PC-9 (cell line): ENCODE measurements at regions not wholly inside any gene's neighbourhood (a gene's known extent, or its start where the extent isn't known, plus 50 kb on each side); places are given as distances from the start of the nearest gene placed in this dataset.

Experiments
- BruUV-seq: library from RNA; stranded (reverse); fragments of 400-500 nt; replicated peaks from 2 replicates; lab custom pipeline; 2021; lab: Mats Ljungman, UMichigan
- CTCF ChIA-PET: fragments of 300-600 bp; sonication (Branson Sonifier 250); formaldehyde crosslinking; loops from one replicate; lab custom pipeline; 2022; ENCODE audit warnings: antibody characterized with exemption; lab: Charles Lee
- POLR2A ChIA-PET: fragments of 300-600 bp; sonication (Branson Sonifier 250); formaldehyde crosslinking; loops from one replicate; lab custom pipeline; 2022; ENCODE audit warnings: antibody characterized with exemption; ENCODE audit not compliant: unreplicated experiment; lab: Charles Lee
- DNase-seq, 2 experiments: peaks; one replicate each; pipeline versions ENCODE4 v3.0.0 to v3.0.0-alpha.2; 2015 to 2022; ENCODE audit warnings: mixed read lengths in 1 of 2
- H2AFZ ChIP-seq: fragments of 200-600 bp; sonication (generic); 2 replicates; pipeline ENCODE4 v1.8.1; 2017; ENCODE audit warnings: antibody characterized with exemption
- H3F3A ChIP-seq: fragments of 200-600 bp; sonication (generic); 2 replicates; pipeline ENCODE4 v1.8.1; 2017; ENCODE audit warnings: antibody characterized with exemption, mild to moderate bottlenecking, low read depth; ENCODE audit not compliant: insufficient read depth
- H3K27ac ChIP-seq: fragments of 200-600 bp; sonication (generic); 2 replicates; pipeline ENCODE4 v1.6.1; 2016; ENCODE audit warnings: mixed run types
- H3K27me3 ChIP-seq: fragments of 200-600 bp; sonication (generic); 2 replicates; pipeline ENCODE4 v1.6.1; 2016; ENCODE audit warnings: low read depth, mixed run types; ENCODE audit not compliant: insufficient read depth
- H3K36me3 ChIP-seq: fragments of 200-600 bp; sonication (generic); 2 replicates; pipeline ENCODE4 v1.6.1; 2016; ENCODE audit warnings: low read depth, mixed run types
- H3K4me1 ChIP-seq: fragments of 200-600 bp; sonication (generic); replicated peaks from 2 replicates; pipeline ENCODE4 v1.6.1; 2016; ENCODE audit warnings: mixed run types; ENCODE audit not compliant: insufficient read depth
- H3K4me2 ChIP-seq: fragments of 200-600 bp; sonication (generic); 2 replicates; pipeline ENCODE4 v1.6.1; 2017; ENCODE audit warnings: mixed run types
- H3K4me3 ChIP-seq: fragments of 200-600 bp; sonication (generic); 2 replicates; pipeline ENCODE4 v1.6.1; 2016; ENCODE audit warnings: mixed run types
- H3K79me2 ChIP-seq: fragments of 200-600 bp; sonication (generic); 2 replicates; pipeline ENCODE4 v1.6.1; 2017; ENCODE audit warnings: low read depth, mixed run types
- H3K9me2 ChIP-seq: fragments of 200-600 bp; sonication (generic); 2 replicates; pipeline ENCODE4 v1.8.1; 2017; ENCODE audit warnings: mild to moderate bottlenecking; ENCODE audit not compliant: insufficient read depth
- H3K9me3 ChIP-seq: fragments of 200-600 bp; sonication (generic); 2 replicates; pipeline ENCODE4 v1.8.1; 2016; ENCODE audit warnings: low read depth; ENCODE audit not compliant: insufficient read depth
- H4K20me1 ChIP-seq: fragments of 200-600 bp; sonication (generic); 2 replicates; pipeline ENCODE4 v1.8.1; 2017; ENCODE audit not compliant: insufficient read depth
- EZH2 ChIP-seq: fragments of 200-600 bp; sonication (generic); IDR thresholded peaks from 2 replicates; pipeline ENCODE4 v1.8.0; 2017; ENCODE audit warnings: antibody characterized with exemption, low read depth
- intact Hi-C: fragments of 100-400 bp; cut with micrococcal nuclease; formaldehyde crosslinking; loops from one replicate; pipeline ENCODE4 v1.10.0; 2022; ENCODE audit not compliant: unreplicated experiment
- TF ChIP-seq, protein P1 (sequence below): fragments of 200-600 bp; sonication (generic); conservative IDR thresholded peaks from 2 replicates; pipeline ENCODE4 v1.6.1; 2017; ENCODE audit warnings: mixed run types, antibody characterized with exemption, mild to moderate bottlenecking, moderate library complexity

DNA sequence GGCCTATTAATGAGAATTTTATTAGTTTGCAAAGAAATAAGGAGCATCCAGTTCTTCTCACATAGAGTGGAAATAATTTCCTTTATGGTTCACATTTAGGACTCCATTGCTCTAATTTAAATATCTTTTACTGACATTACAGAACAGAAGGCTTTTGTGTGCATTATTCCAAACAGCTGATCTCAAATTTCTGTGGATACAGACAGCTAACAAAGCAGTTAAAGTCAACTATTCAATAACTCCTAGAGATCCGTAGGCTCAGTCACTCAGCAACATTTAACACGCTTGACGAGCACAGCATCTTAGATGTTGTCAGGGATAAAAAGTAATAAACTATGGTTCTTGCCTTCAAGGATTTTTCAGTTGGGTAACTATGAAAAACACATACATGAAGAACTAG is 305.8 kb upstream of the SYNCRIP start:
- DNase-seq = no peak
- no peaks in the 10 kb centered on the region for H3K79me2 ChIP-seq
- H2AFZ ChIP-seq = no peak overlapping the region
- no peaks in the 10 kb centered on the region for H4K20me1 ChIP-seq
- H3K4me2 ChIP-seq = no peak overlapping the region
- CTCF ChIA-PET = no interaction called here
- H3K27ac ChIP-seq = no peak overlapping the region
- H3K9me3 ChIP-seq = no peaks in the 10 kb centered on the region
- intact Hi-C loops = no loop called here
- H3K4me3 ChIP-seq = no peak overlapping the region
- H3K27me3 ChIP-seq = no peaks in the 10 kb centered on the region
- BruUV-seq = no TSS peak
- TF ChIP-seq, protein P1, sequence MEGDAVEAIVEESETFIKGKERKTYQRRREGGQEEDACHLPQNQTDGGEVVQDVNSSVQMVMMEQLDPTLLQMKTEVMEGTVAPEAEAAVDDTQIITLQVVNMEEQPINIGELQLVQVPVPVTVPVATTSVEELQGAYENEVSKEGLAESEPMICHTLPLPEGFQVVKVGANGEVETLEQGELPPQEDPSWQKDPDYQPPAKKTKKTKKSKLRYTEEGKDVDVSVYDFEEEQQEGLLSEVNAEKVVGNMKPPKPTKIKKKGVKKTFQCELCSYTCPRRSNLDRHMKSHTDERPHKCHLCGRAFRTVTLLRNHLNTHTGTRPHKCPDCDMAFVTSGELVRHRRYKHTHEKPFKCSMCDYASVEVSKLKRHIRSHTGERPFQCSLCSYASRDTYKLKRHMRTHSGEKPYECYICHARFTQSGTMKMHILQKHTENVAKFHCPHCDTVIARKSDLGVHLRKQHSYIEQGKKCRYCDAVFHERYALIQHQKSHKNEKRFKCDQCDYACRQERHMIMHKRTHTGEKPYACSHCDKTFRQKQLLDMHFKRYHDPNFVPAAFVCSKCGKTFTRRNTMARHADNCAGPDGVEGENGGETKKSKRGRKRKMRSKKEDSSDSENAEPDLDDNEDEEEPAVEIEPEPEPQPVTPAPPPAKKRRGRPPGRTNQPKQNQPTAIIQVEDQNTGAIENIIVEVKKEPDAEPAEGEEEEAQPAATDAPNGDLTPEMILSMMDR = no peak
- no peak for TF ChIP-seq EZH2
- no peaks in the 10 kb centered on the region for H3F3A ChIP-seq
- POLR2A ChIA-PET = no interaction called here
- H3K4me1 ChIP-seq = no peaks in the 10 kb centered on the region
- no peaks in the 10 kb centered on the region for H3K36me3 ChIP-seq
- no peaks in the 10 kb centered on the region for H3K9me2 ChIP-seq

DNA sequence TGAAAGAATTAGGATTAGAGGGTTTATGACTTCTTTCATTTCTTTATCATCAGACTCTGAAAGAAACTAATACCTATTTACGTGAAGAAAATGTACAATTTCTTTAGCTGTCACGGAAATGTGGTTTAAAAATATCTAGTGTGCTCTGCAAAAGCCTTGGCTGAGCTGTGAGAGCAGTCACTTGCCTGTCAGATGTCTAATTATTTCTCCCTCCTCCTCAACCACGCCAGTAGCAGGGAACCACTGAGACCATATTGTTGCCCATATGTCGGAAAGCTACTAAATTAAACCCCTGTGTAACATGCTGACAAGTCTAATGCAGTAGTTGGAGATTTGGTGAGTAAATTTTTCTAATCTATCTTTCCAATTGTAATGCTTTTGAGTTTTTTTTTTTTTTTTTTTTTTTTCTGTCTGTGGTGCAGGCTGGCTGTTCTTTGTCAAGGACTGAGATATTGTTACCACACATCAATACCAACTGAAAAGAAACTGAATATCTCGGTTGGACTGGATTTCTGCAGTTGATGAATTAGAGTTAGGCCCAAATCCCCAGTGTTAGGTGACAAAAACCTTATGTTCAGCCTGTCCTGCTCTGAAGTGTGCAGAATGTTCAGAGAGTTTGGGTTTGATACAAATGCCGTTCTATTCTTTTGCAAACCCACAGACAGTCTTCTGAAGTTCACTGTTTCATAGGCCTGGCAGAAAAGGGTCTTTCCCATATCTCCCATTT is 302.9 kb upstream of the SYNCRIP start:
- H3K27ac ChIP-seq = no peak overlapping the region
- CTCF ChIA-PET = no interaction called here
- intact Hi-C loops = no loop called here
- no TSS peak for BruUV-seq
- no peaks in the 10 kb centered on the region for H3K9me3 ChIP-seq
- H3F3A ChIP-seq = no peaks in the 10 kb centered on the region
- DNase-seq = no peak
- H4K20me1 ChIP-seq = no peaks in the 10 kb centered on the region
- H3K36me3 ChIP-seq = no peaks in the 10 kb centered on the region
- no peak overlapping the region for H3K4me3 ChIP-seq
- H3K9me2 ChIP-seq = no peaks in the 10 kb centered on the region
- H2AFZ ChIP-seq = no peak overlapping the region
- H3K4me2 ChIP-seq = no peak overlapping the region
- POLR2A ChIA-PET = no interaction called here
- no peaks in the 10 kb centered on the region for H3K79me2 ChIP-seq
- no peak for TF ChIP-seq EZH2
- TF ChIP-seq, protein P1 = no peak
- H3K27me3 ChIP-seq = no peaks in the 10 kb centered on the region
- no peaks in the 10 kb centered on the region for H3K4me1 ChIP-seq

DNA sequence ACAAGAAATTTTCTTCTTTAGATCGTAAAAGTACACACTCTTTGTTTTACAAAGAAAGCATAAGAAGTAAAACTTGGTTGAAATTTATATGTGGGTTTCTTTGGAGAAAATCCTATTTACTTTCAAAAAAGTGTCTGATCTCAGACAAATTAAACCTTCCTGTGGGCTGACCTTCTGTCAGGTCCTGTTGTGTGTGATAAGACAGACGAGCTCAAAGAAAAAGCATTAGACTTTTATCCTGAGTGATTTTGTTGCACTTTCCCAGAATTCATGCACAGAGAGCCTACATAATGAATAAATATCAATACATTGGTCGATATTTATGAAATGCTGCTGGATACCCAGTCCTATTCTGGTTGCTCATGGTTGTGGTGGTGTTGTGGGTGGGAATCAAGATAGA is 302.1 kb upstream of the SYNCRIP start:
- TF ChIP-seq, protein P1 = no peak
- no peak for TF ChIP-seq EZH2
- Histone ChIP-seq H3K27me3 (no peaks in the 10 kb centered on the region), H3K4me3 (no peak overlapping the region), H3K79me2 (no peaks in the 10 kb centered on the region), H3K36me3 (no peaks in the 10 kb centered on the region), H3K9me3 (no peaks in the 10 kb centered on the region), H3K4me1 (no peaks in the 10 kb centered on the region), H3K9me2 (no peaks in the 10 kb centered on the region), H3F3A (no peaks in the 10 kb centered on the region), H4K20me1 (no peaks in the 10 kb centered on the region), H3K27ac (no peak overlapping the region), H3K4me2 (no peak overlapping the region), H2AFZ (no peak overlapping the region)
- no peak for DNase-seq
- BruUV-seq = no TSS peak
- POLR2A ChIA-PET = no interaction called here
- CTCF ChIA-PET = no interaction called here
- intact Hi-C loops = no loop called here
